ENCODE measurements at regions not wholly inside any gene's neighbourhood (a gene's known extent, or its start where the extent isn't known, plus 50 kb on each side); places are given as distances from the start of the nearest gene placed in this dataset.

GRCh38 chr2:234243871-234244565, 193.5 kb downstream of the SPP2 start:
- DNase-seq: no peak

DNA sequence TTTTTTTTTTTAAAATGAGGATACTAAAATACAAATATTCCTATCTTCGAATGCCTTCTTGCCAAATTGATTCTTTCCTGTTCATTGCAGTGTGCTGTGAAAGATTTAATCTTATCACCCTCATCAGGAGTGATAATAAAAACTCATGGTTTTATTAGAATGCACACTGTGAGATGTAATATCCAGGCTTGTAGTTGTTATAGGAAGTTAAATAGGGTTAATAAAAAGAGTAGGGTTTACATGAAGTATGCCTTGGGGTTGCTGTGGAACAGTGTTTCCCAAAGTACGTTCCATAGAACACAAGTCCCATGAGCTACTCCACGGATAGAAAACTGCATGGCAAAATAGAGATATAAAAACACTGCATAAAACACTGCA, 191.9 kb downstream of the SPP2 start:
- DNase-seq: no peak

- DNase-seq: no peak
These were observed 191.4 kb downstream of the SPP2 start for GRCh38 chr2:234241656-234242458.

GRCh38 chr2:234240917-234241316, 190.4 kb downstream of the SPP2 start:
- DNase-seq: no peak

GRCh38 chr2:234235191-234235590, 184.7 kb downstream of the SPP2 start:
- no peak for DNase-seq

- no peak for DNase-seq
These were observed 181.0 kb downstream of the SPP2 start for GRCh38 chr2:234231460-234231859.

GRCh38 chr2:234219046-234219310, 168.5 kb downstream of the SPP2 start:
- no peak for DNase-seq

GRCh38 chr2:234218266-234219045, 168.0 kb downstream of the SPP2 start:
- DNase-seq: no peak

- DNase-seq: no peak
These were observed 162.0 kb downstream of the SPP2 start for GRCh38 chr2:234212534-234212933.

- no peak for DNase-seq
These were observed 161.3 kb downstream of the SPP2 start for GRCh38 chr2:234211797-234212196.

DNA sequence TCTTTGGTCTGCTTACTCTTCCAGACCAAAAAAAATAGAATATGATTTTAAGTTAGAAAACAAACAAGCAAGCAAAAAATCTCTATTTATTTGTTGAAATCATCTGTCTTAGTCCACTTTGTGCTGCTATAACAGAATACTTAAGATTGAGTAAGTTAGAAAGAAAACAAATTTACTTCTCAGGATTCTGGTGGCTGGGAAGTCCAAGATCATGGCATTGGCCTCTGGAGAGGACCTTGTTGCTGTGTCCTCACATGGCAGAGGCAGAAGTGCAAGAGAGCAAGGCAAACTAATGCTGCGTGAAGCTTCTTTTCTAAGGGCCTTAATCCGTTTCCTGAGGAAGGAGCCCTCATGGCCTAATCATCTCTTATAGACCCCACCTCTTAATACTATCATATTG, 156.2 kb downstream of the SPP2 start:
- DNase-seq: no peak

GRCh38 chr2:234204480-234204879, 154.0 kb downstream of the SPP2 start:
- DNase-seq: no peak

DNA sequence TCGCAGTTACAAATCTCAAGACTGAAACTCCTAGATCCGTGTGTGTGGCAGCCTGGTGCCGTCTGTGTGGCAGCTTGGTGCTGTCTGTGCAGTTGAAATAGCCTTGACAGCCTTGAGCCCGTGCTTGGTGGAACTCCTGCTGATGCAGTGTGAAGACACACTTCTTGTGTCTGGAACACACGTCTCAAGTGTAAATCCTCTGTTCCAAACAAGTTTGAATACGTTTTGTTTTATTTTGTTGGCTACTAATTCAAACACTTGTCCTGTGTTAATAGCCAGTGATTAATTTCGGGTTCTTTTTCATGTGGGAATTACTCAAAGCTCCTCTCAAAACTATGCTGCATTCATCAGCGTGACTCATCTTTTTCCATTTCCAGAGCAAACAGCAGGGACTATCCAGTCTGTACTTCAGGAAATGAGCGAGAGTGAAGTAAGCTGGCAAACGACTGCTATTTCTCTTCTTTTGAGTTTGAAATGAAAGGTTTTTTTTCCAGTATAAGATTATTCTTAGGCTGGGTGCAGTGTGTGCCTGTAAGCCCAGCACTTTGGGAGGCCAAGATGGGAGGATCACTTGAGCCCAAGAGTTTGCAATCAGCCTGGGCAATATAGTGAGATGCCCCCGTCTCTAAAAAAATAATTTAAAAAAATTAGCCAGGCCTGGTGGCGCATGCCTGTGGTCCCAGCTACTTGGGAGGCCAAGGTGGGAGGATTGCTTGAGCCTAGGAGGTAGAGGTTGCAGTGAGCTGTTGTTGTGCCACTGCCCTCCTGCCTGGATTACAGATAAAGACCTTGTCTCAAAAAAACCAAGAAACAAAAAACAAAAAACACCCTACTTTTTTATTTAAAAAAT, 152.9 kb downstream of the SPP2 start:
- DNase-seq: no peak

GRCh38 chr2:234202601-234203000, 152.1 kb downstream of the SPP2 start:
- no peak for DNase-seq

GRCh38 chr2:234199996-234200395, 149.5 kb downstream of the SPP2 start:
- DNase-seq: no peak

DNA sequence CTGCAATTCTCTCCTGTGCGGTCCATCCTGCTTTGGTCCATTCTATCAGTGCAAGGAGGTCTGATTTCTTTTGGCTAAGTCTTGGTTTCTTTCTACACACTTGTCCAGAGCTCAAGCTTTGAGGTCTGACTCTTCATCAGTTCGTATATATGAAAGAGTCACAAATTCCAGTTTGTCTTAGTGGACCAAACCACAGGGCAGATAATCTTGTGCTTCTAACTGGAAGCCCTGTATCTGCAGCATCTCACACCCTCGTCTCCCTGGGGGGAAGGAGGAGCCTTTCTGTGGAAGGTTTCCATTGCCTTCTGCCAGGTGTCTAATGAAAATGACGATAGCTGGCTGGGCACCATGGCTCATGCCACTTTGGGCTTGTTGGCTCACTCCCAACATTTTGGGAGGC, 148.5 kb downstream of the SPP2 start:
- no peak for DNase-seq

- DNase-seq: no peak
These were observed 145.0 kb downstream of the SPP2 start for GRCh38 chr2:234195516-234195915.

DNA sequence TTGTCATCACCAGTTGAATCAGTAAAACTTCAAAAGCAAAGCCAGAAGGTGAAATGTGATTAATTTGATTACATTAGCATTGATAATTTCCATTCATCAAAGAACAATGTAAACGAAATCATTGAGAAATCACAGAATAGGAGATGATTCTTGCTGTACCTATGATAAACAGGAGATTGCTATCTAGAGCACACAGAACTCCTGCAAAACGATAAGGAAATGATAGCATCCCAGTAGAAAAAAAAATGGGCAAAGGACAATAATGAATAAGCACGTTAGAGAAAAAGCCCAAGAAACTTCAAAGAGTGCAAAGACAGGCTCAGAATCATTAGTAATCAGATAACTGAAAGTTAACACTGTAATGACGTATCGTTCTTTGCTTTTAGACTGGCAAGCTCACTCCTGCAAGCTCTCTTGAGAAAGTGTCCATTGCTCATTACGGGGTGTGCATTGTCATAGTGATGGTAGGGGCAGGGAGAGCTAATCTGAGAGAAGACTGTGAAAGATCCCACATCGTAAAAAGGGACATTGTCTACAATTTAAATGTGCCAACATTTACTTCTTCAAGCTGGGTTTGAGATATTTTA, 143.6 kb downstream of the SPP2 start:
- no peak for DNase-seq

DNA sequence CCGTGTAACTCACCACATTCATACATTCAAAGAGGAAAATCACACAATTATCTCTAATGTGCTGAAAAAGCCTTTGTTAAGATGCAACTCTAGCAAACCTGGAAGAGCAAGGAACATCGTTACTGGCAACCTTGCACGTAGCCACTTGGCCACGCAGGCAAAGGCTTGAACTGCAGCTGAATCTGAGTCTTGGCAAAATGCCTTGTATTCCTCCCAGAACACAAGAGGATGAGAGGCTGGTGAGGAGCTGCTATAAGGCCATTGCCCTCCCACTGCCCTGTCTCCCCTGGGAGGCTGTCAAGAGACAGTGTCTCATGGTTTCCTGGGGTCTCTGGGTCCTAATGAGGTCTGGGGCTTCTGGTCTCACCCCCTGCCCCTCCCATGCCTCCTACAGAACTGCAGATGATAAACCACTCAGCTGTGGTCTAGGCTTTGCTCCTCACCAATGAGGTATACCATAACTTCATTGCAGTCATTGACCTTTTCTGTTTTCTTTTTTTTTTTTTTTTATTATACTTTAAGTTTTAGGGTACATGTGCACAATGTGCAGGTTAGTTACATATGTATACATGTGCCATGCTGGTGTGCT, 141.4 kb downstream of the SPP2 start:
- DNase-seq: no peak

DNA sequence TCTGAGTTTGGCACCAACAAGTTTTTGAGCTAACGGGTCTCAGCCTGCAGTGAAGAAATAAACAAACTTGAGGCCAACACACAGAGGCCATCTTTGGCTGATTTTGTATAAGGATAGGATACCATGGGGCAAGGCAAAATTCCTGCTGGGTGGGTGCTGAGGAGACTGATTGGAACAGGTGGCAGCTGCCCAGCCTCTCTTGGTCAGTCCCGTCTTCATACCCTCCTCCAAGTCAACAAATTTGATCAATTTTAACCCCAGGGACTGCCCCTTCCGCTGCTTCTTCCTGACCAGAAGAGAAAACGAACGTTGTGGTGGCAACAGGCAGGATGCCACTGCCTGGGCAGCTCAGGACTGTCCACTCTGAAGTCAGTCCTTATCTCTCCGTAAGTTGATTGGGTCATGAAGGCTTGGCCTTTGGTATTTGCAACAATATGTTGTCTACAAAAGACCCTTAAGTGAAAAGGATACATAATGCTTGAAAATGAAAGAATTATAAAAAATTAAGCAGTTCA, 139.3 kb downstream of the SPP2 start:
- no peak for DNase-seq

GRCh38 chr2:234189230-234189629, 138.7 kb downstream of the SPP2 start:
- DNase-seq: no peak

DNA sequence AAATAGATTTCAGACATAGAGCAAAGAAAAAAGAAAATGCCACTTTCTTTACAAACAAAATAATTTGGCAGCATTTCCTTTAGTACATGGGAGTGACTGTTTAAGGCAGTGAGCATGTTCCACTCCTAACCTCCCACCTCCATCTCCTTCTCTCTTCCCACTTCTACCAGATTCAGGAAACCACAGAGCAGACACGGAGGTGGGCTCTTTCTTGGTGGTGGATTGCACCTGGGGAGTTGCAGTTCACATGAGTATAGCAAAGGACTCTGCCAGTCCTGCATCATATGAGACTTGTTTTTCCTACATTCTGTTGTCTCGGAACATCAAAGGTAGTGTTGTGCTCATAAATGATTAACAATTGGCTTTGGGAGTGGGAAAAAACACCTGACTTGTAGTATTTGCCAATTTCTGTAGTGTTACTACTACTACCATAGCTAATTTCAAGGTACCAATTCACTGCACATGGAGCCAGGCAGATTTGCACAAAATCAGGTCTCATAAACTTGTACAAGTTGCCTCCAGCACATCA, 137.2 kb downstream of the SPP2 start:
- DNase-seq: no peak

Measured in bone marrow (tissue), 2 donors.